Epithelial cell of esophagus (primary cell): ENCODE measurements at regions not wholly inside any gene's neighbourhood (a gene's known extent, or its start where the extent isn't known, plus 50 kb on each side); places are given as distances from the start of the nearest gene placed in this dataset.
A peak's percentile ranks its signal among the peaks of the same experiment; 100 is the strongest.

ENCODE experiments used
- DNase-seq: peaks from one replicate; pipeline ENCODE4 v3.0.0; 2010; ENCODE audit warnings: low read depth
- H3K4me3 ChIP-seq: 2 replicates; pipeline ENCODE4 v1.5.1; 2011; ENCODE audit warnings: mild to moderate bottlenecking, low read length, control low read depth
- TF ChIP-seq, protein P1 (sequence below): IDR thresholded peaks from 2 replicates; pipeline ENCODE4 v1.5.1; 2011; ENCODE audit warnings: low read depth, mild to moderate bottlenecking, low read length, control low read depth, inconsistent platforms; ENCODE audit not compliant: insufficient read depth; ENCODE audit errors: missing control alignments

DNA sequence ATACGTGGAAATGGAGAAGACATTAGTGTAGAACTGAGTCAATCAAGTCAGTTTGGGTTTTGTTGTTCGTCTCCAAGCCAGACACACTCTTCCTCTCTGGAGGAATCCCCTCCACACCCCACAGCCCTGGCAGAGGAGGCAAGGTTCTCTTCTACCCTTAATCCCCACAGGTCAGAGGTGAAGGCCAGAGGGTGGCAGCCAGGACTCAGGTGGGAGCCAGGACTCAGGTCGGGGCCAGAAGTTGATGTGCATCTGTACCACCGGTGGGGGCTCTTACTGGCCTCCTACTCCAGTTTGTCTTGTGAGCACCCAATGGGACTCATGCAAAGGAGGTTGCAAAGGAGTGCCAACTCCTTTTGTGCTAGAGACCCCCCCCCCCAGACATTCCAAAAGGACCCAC, 126.4 kb downstream of the TBXT start:
- TF ChIP-seq, protein P1, sequence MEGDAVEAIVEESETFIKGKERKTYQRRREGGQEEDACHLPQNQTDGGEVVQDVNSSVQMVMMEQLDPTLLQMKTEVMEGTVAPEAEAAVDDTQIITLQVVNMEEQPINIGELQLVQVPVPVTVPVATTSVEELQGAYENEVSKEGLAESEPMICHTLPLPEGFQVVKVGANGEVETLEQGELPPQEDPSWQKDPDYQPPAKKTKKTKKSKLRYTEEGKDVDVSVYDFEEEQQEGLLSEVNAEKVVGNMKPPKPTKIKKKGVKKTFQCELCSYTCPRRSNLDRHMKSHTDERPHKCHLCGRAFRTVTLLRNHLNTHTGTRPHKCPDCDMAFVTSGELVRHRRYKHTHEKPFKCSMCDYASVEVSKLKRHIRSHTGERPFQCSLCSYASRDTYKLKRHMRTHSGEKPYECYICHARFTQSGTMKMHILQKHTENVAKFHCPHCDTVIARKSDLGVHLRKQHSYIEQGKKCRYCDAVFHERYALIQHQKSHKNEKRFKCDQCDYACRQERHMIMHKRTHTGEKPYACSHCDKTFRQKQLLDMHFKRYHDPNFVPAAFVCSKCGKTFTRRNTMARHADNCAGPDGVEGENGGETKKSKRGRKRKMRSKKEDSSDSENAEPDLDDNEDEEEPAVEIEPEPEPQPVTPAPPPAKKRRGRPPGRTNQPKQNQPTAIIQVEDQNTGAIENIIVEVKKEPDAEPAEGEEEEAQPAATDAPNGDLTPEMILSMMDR, result no peak
- no peak overlapping the region for H3K4me3 ChIP-seq
- DNase-seq, result no peak

DNA sequence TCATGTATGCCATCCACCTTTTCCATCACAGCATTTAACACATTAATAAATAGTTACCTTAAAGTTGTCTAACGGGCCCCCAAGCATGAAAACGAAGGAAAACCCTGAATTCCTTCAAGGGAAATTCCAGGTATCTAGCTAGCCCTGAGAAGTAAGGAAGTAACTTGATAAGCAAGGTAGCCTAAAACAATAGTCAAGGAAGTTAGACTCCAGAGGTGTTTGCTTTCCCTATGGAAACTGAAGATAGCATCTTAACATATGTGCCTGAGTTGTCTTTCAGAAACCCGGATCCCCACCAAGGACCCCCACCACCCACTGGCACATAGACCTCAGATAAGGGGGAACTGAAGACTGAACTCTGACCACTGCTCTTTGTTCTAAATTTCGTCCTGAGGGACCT, 127.4 kb downstream of the TBXT start:
- no peak overlapping the region for H3K4me3 ChIP-seq
- DNase-seq, result no peak
- TF ChIP-seq, protein P1, result no peak

DNA sequence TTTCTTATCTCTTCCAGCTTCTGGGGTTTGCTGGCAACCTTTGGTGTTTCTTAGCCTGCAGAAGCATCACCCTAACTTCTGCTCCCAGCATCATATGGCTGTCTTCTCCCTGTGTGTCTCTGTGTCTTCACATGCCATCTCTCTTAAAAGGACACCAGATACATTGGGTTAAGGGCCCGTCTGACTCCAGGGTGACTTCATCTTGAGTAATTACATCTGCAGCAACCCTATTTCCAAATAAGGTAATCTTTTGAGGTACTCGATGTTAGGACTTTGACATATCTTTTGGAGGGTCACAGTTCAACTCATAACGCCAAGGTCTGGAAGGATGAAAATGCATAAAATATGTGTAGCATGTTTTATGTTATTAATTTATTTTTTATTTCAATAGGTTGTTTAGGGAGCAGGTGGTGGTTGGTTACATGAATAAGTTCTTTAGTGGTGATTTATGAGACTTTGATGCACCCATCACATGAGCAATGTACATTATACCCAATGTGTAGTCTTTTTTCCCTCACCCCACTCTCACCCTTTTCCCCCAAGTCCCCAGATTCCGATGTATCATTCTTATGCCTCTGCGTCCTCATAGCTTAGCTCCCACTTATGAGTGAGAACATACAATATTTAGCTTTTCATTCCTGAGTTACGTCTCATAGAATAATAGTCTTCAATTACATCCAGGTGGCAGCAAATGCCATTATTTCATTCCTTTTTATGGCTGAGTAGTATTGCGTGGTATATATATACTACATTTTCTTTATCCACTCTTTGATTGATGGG, 131.1 kb downstream of the TBXT start:
- DNase-seq, result no peak
- TF ChIP-seq, protein P1, result no peak
- no peak overlapping the region for H3K4me3 ChIP-seq

DNA sequence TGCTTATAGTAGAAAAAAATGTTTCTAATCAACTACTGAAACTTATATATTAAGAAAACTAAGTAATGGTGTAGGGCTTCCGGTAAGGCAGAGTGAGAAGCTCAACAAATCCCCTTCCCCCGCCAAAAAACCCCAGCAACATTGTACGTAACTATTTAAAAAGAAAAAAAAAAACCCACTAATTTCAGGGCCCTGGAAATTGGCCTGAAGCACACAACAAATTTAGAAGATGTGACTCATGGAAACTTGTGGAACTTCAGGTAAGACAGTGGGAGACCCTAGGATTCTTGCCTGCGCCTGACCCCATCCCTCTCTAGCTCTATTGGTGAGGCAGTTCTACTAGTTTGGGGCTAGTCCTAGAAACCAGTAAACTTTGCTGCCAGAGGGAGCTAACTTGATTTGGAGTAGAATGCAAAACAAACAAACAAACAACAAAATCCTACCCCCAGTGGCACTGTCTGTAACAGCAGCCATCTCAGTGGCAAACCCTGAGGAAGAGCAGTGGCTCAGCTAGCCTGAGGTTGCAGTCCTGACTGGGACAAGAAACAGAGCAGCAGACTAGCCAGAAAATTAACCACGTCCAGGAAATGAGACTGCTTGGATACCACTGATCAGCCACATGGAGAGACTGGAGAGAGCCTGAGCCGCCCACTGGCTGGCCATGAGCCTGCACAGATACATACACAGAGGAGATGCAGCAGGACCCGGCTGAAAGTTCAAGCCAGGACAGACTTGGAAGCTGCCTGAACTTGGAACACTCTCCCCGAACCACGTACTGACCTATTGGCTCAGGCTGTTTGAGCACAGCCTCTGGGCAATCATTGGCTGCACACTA, 135.1 kb downstream of the TBXT start:
- TF ChIP-seq, protein P1, result peak; percentile 18
- H3K4me3 ChIP-seq, result no peak overlapping the region
- no peak for DNase-seq

DNA sequence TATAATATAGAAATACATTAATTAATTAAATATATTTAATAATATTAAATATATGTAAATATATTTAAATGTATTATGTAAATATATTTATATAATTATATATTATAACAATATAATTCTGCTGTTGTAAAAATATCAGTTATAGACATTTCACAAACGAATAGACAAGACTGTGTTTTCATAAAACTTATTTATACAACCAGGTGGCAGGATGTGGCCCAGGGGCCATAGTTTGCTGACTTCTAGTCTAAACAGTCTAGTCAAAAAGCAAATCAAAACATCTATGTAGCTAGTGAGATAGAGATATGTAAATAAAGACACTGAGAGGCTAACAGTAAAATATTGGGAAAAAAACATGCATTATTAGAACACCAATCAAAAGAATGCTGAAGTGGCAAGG, 136.4 kb downstream of the TBXT start:
- DNase-seq, result no peak
- TF ChIP-seq, protein P1, result no peak
- no peak overlapping the region for H3K4me3 ChIP-seq

DNA sequence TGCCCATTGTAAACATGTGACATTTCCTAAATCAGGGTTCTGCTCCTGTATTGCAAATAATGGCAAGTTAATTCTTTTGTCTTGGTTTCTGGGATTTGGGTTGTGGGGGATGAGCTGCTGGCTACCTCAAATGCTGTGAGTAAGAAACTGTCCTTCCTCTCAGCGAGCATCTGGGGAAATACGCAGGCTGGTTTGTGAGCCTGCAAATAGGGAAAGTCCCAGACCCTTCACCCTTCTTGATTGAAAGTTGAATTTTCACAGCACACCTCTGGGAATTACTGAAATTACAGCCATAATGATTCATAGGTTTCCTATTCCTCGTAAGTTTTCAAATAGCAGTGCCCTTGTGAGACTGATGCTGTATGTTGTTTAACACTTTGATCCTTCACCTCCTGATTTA, 138.1 kb downstream of the TBXT start:
- no peak for DNase-seq
- TF ChIP-seq, protein P1, result no peak
- no peak overlapping the region for H3K4me3 ChIP-seq
